Stimulated activated CD4-positive, alpha-beta T cell treated with anti-CD3 and anti-CD28 coated beads, TNF-alpha, amount 100 ng/mL, for 1 hour (primary cell): ENCODE measurements at regions not wholly inside any gene's neighbourhood (a gene's known extent, or its start where the extent isn't known, plus 50 kb on each side); places are given as distances from the start of the nearest gene placed in this dataset.

Experiments
- DNase-seq, 3 donors: peaks; one replicate each; pipeline ENCODE4 v3.0.0-alpha.2; 2020; ENCODE audit warnings: low read depth in 3 of 3, low spot score in 1 of 3

DNA sequence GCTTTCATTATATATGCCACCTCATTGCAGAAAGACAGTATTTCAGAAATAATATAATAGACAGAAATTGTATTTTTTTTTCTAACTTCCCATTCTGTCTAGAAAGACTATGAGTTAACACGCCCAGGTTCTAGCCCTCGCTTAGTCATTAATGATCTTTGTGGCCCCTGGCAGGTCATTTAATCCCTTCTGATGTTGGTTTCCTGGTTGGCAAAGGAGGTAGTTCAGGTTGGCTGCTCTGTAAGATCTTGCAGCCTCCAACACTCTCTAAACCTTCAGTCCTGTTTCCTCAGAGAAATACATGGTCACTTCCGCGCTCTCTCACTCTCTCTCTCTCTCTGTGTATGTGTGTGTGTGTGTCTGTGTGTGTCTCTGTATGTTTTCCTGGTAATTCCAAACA lies 156.3 kb upstream of the NOCT start:
- DNase-seq: no peak

DNA sequence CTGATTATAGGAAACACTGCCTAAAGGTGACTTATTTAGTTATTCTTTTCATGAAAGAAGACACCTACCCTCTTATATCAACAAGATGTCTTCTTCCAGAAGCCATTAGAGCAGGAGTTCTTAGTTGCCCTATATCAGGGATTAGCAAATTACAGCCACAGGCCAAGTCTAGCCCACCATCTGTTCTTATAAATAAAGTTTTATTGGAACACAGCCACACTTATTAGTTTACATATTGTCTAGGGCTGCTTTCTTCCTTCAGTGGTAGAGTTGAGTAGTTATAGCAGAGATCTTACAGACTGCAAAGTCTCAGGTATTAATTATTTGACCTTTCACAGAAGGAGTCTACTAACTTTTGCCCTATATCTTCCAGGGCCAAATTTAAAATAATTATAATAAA lies 157.2 kb upstream of the NOCT start:
- DNase-seq: no peak

DNA sequence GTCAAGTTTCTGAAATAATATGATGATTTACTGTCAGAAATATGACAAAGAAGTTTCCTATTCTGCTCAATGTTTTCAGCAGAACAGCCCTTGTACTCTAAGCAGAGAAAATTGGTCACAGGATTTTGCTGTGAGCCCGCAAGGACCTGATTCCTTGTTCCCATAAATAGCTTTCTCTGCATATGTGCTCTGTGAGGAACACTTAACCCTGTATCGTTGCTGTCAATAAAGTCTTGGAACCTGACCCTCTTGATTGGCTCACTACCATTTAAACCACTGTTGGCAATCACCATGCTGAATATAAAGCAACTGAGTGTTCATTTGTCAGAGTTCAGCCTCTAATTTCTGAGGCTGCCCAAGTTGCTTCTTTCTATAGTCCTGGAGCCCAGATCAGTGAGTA lies 158.2 kb upstream of the NOCT start:
- DNase-seq: no peak

DNA sequence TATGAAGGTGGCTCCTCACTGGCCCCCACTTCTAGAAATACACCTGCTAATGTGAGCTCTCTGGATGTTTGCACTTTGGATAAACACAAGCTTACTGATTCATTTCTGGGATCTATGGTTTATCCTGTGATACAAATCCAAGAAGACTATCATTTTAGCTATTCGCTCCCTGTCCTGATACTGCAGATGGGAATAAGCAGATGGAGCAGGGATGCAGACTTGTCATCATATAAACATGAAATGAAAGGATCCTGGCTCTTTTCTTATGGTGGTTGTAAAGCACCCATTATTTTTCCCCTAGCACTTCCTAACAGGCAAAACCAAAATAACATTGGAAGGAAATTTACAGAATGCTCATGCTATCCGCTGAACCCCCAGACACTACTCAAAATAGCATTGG lies 162.9 kb upstream of the NOCT start:
- DNase-seq: no peak

DNA sequence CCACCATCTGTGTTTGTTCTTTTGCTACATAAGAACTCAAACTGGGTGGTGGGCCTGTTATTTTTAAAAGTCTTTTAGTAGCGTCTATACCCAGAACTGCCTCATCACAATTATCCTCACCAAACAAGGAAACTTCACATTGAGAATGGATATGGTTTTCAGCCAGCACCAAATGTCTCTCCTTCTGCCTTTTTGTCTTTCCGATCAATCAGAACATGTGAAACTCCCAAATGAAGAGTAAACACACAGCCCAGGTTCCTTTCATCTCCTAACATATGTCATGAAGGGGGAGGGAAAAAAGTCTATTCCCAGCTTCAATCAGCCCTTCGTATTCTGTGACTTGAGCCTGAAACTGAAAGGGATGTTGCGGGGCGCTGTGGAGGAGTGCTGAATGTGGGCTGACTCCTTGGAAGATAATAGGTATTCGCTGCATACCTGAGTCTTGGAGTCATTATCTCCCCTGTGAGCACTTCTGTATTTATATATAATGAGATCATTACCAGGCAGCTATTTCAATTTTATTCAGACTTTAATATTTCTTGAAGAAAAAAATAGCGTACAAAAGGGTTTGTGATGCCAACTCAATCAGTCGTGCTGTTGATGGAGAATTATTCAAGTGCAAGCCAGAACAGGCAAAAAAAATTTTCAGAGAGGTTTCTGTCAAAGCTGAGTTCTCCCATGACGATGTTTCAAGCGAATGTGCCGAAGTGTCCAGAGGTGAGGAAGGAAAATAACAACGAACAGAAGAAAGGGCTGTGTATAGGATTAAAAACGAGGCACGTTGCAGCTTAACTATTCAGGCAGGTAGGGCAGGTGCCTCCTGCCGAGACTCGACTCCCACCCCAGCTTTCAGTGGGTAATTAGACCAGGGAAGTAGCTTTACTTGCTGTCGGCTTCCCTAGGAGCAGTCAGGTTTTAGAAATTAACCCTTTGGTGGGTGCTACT lies 163.9 kb upstream of the NOCT start:
- DNase-seq: no peak

DNA sequence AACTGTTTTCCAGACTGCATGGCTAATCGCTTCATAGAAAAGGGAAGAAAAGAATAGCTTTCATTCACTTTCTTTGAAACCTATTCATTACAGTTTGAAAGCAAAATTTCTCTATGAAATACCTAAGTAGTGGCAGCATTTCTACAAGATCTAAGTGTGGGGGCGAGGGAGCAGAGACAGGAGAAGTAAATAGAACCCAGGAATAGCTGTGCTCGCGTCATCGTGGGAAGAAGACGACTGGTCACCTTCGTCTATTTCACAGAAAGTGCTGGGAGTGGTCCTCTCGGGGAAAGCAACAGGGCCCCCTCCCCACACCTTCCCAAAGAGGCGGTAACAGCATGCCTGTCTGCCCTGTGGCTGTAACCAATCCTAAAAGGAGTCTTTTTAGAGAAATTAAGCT lies 169.9 kb upstream of the NOCT start:
- DNase-seq: no peak

DNA sequence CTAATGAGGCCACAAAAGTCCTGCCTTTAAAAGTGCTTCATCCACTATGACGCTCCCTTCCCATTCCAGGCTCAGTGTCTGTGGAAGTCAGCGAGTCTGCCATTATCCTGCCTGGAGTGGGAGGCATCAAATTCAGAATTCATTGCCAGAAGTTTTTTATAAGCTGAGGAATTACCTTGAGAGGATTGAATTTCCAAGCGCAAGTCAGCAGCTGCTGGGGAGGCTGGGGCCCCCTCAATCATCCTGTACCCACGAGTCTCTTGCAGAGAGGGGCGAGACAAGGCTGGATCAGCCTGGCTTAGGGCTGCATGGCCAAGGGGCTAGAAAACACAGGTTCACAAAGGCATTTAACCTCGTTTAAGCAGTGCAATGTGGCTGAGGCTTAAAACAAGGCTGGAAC lies 170.5 kb upstream of the NOCT start:
- DNase-seq: no peak

DNA sequence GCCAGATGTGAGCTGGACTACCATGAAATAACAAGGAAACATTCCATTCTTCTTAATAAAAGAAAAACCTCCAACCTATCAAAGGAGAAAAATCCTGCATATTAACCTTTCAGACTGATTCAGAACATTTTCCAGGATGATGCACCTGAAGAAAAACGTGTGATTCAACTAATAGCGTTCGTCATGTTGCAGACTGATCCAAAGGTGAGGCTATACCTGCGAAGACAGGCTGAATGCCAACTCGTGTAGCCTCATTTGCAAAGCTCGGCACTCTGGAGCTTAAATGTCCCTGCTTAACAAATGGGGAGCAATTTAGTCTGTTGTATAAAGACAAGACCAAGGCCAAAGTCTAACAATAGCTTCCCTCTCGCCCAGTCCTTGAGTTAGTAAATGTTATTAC lies 172.0 kb upstream of the NOCT start:
- DNase-seq: no peak

DNA sequence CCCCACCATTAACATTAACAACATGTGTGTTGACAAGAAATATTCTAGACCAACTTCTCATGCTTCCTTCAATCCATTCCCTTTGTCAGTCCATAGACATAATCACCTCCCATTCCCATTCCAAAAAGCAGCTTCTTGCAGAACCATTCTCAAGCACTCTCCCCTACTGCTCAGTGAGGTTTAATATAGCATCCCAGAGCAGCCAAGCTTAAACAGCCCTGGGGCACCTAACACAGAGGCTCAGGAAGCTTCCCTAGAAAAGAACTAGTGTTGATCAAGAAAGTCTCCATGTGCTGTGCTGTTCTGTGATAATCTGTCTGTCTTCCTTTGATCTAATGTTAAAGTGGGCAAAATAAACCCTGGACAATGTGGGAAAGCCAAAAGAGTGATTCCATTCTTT lies 174.2 kb upstream of the NOCT start:
- no peak for DNase-seq

DNA sequence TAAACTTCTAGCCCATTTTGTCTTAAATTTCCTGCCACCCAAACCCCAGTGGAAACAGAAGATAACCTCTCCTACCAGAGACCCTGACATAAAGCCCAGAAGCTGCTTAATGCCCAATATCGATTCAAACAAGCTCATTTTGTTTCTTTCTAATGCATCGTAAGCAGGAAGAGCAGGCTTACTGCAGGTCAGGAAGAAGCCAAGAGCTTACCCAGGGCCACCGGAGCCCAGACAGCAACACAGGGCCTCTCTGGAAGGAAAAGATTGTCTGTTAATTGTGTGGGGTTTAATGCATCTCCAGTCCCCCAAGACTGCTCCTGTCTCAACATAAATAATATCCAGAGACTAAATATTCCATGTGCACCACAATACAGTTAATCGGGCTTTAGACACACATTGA lies 177.3 kb upstream of the NOCT start:
- DNase-seq: no peak

DNA sequence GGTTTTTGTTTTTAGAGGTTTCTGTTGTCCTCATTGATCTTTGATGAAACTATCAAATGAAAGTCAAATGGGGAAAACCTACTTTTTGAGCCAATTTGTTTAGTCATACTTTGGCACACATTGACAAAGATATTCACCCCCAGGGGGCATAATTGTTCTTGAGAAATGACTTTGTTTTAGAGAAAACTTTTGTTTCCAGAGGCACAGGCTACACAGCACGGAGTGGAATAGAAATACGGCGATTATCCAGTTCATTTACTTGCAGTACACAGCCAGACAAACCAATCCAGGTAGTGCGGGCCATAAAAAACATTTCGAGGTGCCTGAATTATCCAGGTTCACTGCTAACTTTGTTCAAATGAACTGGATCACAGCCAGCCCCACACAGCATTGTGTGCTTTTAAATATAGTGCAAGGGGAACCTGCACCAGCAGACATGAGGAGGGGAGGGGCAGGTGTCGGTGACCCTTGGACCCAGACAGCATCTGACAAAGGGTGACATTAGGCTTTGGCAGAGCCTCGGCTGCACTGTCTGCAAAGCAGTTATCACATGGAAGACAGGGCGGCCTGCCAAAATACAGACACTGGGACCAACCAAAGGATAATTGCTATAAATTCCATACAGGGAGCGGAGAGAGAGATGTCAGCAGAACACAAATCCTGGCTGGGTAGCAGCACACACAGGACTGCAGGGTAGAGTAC lies 179.6 kb upstream of the NOCT start:
- DNase-seq: no peak

DNA sequence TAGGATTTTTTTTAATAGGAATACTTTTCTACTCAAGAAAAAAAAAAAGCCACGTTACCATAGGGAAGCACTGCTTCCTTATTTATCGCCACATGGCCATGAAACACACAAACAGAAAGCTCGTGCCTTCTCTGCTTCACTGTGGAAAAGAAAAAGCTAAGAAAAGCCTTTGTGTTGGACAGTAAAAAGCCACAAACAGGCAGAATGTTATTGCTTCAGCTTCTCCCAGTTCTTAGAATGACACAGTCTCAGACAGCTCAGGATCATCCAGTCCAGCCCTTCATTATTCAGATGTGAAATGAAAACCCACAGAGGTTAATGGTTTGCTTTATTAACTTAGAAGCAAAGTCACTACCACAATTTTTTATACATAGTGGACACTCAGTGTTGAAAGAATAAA lies 181.6 kb upstream of the NOCT start:
- DNase-seq: no peak

DNA sequence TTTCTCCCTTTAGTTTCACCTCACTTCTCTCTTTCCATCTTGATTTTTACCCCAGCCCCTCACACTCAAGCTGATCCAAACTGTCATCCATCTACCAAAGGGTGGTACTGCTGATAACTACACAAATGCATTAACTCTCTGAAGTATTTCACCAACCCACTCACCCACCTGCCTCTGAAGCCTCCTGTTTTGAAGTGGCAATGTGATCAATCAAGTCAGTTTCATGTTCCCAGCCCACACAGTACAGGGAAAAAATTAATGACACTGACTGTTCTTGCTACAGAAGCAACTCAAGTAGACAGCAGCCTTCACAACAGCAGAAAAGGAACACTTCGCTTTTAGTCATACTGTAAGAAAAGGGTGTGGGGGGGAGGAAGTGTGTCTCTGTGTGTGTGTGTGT lies 183.0 kb upstream of the NOCT start:
- no peak for DNase-seq

DNA sequence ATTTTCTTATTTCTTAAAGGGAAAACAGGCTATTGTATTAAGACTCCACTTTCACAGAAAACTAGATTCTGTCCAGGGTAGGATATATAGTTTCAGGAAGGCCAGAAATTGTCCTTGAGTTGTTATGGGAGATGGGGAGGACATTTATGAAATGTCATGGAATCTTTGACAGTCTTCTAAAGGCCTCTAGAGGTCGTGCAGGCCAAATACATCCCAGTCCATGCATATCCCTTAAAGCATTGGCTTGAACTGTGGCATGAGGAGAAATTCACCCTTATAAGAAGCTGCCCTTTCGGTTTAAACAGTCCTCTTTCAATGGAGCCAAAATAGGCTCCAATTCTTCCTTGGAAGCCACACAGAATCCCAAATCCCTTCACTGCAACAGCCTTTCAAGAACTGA lies 183.6 kb upstream of the NOCT start:
- DNase-seq: no peak

DNA sequence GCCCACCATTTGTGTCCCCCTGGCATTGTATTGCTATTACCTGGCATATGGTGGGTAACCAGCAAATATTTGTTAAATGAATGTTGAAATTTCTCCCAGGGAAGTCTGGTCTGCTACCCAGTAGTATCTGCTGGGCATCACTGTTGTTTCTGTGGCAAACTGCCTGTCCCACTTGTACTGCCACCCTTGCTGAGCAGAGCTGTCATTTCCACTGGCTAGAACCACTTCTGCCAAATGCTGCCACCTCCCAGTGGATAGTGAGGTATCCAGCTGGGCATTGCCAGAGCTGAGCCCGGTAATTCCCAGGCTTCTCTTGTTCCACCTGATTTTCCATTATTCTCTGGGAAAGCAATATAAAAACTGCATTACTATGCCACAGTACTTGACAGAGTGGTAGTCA lies 186.7 kb upstream of the NOCT start:
- no peak for DNase-seq

DNA sequence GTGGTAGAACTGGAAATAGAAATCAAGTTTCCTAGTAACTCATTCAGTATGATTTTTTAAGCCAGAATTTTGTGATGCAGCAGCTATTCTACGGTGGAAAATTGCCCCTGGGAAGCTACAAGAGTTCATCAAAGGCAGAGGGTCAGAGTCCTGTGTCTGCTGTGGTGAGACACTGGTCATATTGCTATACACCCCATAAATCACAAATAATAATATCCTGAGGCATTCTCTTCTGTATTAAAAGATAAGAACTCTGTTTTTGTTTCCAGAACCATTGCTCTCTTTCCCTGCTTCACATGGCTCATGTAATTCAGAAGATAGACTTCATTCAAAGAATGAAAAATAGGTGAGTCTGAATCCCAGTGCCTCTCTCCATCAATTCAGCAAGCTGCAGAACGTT lies 188.8 kb upstream of the NOCT start:
- DNase-seq: no peak

DNA sequence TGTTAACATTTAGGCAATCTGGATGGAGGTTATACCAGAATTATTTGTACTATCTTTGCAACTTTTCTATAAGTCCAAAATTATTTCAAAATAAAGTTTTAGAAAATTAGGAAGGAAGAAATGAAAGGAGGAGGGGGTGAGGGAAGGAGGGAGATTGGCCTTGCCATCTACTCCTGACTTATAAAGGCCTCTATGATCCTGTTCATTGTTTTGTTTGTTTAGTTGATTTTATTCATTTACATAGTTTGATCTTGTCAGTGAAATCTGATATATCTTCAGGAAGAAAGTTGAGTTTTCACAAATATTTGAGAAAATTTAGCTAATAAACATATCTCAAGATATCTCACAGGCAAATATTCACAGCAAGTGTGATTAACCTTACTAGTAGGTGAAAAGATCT lies 189.3 kb upstream of the NOCT start:
- no peak for DNase-seq

DNA sequence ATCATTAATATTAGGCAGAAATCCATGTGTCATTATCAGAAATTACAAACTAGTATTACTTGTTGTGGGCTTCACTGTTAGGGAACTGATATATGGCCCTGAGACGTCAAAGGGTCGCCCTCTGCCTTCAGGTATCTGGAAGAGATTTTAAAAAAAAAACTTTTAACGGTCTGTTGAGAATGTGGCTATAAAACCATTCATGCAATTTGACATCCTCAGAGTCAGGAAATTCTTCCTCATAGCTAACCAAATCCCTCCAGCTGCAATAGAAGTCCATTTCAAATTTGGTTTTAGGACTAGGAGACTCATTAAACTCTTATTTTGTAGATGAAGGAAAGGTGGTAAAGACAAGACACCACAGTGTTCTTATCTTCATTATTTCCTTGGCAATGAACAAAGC lies 194.2 kb upstream of the NOCT start:
- DNase-seq: no peak

DNA sequence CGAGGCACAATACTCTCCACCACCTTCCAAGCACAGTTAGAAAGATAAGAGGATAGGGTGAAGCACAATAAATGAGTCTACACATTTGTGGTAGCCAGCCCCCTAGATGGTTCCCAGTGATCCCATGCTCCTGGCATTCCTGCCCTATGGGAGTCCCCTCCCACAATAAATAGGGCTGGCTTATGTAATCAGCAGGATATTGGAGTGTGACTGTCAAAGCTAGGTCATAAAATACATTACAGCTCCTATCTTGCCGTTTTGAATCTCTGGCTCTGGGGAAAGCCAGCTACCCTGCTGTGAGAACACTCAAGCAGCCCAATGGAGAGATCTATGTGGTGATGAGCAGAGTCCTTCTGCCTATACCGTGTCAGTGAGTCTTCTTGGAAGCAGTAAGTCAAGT lies 198.7 kb upstream of the NOCT start:
- DNase-seq: no peak

DNA sequence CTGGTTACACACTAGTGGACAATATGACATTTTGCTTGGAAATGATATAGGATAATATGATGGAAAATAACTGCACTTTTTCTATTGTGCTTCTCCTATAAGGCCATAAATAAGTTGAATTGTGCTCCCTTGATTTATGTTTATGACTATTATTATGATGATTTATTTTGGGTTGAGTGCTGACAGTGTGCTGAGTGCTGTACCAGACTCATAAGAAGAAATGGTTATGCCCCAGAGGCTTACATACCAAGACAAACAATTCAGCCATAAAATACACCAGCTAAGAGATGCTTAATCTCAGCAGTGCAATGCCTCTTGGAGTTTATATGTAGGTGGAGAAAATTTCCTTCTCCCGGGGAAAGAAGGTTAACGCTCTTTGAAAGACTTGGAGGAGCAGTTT lies 199.8 kb upstream of the NOCT start:
- DNase-seq: no peak

DNA sequence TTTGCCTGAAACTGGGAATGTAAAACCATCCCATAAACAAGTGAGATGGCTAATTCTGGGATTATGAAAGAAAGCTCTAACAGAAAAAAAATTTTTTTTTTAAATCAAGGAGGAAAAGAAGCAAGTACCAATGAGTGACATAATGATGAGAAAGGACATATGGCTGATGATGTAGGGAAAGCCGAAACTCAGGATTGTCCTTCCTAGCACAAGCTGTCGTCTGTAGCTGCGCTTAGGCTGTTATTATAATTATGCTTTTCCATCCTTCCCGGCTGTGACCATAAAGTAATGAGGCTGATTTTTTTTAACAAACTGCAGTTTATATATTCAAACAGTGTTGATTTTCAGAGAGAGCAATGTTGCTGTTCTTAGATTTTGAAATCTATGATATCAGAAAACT lies 209.8 kb upstream of the NOCT start:
- no peak for DNase-seq

DNA sequence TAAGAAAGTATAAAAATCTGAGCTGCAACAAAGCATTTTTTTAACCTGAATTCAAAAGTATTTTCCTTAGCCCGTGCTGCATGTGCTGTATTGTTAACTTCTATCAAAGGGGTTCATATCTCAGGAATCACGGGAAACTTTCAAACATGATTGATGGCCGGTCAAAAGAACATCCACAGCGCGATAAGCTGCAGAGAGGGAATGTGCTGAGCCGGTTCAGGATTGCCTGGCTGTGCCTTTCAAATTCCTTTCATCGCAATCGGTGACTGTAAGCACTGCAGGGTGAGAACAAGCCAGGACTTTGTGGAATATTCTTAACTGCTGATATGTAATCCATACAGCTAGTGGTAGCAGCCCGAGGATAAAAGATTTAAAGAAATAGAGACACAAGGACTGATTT lies 210.9 kb upstream of the NOCT start:
- DNase-seq: no peak

DNA sequence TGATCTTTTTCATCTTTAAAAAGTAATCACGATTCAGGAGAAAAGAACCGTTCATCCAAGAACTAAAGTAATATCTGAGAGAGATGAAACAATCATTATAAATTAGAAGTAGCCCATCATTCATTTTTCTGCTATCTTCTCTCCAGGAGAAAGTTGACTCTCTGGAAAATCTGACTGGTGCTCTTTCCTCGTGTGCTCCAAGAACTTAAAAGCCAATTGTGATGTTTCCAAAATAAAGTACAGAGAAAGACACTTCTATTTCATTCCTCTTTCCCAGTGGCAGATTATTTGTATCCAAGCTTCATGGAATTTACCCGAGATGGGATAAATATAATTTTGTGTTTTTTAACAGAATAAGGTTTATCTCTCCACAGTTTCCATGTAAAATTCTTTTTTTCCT lies 212.5 kb upstream of the NOCT start:
- no peak for DNase-seq
